ENCODE measurements at regions not wholly inside any gene's neighbourhood (a gene's known extent, or its start where the extent isn't known, plus 50 kb on each side); places are given as distances from the start of the nearest gene placed in this dataset.

GRCh38 chr6:27091661-27092315 lies 155.7 kb upstream of the PRSS16 start (continued):
- no peak for TF ChIP-seq REST (IDR thresholded peaks at IDR 0.05; ENCODE audit: low read depth, low read length)
- no peak for TF ChIP-seq PRDM15 (CRISPR knock-in tag; IDR thresholded peaks at IDR 0.05)
- TF ChIP-seq PML (IDR thresholded peaks at IDR 0.05; ENCODE audit: low read length): 0 out of 2 replicates have a peak, but pooled peaks have one; percentile 26
- no peak for TF ChIP-seq CREM (IDR thresholded peaks at IDR 0.05; ENCODE audit: low read depth)
- TF ChIP-seq, protein P1, sequence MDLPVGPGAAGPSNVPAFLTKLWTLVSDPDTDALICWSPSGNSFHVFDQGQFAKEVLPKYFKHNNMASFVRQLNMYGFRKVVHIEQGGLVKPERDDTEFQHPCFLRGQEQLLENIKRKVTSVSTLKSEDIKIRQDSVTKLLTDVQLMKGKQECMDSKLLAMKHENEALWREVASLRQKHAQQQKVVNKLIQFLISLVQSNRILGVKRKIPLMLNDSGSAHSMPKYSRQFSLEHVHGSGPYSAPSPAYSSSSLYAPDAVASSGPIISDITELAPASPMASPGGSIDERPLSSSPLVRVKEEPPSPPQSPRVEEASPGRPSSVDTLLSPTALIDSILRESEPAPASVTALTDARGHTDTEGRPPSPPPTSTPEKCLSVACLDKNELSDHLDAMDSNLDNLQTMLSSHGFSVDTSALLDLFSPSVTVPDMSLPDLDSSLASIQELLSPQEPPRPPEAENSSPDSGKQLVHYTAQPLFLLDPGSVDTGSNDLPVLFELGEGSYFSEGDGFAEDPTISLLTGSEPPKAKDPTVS (IDR thresholded peaks at IDR 0.05; ENCODE audit: low read depth, low read length): no peak
- no peak for TF ChIP-seq HCFC1 (IDR thresholded peaks at IDR 0.05; ENCODE audit: low read length)
- TF ChIP-seq ZSCAN29 (IDR thresholded peaks at IDR 0.05): peak; percentile 91
- no peak for TF ChIP-seq BACH1 (IDR thresholded peaks at IDR 0.05; ENCODE audit: borderline replicate concordance)
- TF ChIP-seq SIX5 (IDR thresholded peaks at IDR 0.05; ENCODE audit: low read depth, low read length, severe bottlenecking): no peak
- TF ChIP-seq, protein P2, sequence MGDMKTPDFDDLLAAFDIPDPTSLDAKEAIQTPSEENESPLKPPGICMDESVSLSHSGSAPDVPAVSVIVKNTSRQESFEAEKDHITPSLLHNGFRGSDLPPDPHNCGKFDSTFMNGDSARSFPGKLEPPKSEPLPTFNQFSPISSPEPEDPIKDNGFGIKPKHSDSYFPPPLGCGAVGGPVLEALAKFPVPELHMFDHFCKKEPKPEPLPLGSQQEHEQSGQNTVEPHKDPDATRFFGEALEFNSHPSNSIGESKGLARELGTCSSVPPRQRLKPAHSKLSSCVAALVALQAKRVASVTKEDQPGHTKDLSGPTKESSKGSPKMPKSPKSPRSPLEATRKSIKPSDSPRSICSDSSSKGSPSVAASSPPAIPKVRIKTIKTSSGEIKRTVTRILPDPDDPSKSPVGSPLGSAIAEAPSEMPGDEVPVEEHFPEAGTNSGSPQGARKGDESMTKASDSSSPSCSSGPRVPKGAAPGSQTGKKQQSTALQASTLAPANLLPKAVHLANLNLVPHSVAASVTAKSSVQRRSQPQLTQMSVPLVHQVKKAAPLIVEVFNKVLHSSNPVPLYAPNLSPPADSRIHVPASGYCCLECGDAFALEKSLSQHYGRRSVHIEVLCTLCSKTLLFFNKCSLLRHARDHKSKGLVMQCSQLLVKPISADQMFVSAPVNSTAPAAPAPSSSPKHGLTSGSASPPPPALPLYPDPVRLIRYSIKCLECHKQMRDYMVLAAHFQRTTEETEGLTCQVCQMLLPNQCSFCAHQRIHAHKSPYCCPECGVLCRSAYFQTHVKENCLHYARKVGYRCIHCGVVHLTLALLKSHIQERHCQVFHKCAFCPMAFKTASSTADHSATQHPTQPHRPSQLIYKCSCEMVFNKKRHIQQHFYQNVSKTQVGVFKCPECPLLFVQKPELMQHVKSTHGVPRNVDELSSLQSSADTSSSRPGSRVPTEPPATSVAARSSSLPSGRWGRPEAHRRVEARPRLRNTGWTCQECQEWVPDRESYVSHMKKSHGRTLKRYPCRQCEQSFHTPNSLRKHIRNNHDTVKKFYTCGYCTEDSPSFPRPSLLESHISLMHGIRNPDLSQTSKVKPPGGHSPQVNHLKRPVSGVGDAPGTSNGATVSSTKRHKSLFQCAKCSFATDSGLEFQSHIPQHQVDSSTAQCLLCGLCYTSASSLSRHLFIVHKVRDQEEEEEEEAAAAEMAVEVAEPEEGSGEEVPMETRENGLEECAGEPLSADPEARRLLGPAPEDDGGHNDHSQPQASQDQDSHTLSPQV (IDR thresholded peaks at IDR 0.05): no peak
- no peak for TF ChIP-seq YBX1 (IDR thresholded peaks at IDR 0.05)
- no peak for TF ChIP-seq TARDBP (IDR thresholded peaks at IDR 0.05; ENCODE audit: borderline replicate concordance)
- TF ChIP-seq SREBF2 (IDR thresholded peaks at IDR 0.05; ENCODE audit: low read length): peak; percentile 86
- TF ChIP-seq, protein P3, sequence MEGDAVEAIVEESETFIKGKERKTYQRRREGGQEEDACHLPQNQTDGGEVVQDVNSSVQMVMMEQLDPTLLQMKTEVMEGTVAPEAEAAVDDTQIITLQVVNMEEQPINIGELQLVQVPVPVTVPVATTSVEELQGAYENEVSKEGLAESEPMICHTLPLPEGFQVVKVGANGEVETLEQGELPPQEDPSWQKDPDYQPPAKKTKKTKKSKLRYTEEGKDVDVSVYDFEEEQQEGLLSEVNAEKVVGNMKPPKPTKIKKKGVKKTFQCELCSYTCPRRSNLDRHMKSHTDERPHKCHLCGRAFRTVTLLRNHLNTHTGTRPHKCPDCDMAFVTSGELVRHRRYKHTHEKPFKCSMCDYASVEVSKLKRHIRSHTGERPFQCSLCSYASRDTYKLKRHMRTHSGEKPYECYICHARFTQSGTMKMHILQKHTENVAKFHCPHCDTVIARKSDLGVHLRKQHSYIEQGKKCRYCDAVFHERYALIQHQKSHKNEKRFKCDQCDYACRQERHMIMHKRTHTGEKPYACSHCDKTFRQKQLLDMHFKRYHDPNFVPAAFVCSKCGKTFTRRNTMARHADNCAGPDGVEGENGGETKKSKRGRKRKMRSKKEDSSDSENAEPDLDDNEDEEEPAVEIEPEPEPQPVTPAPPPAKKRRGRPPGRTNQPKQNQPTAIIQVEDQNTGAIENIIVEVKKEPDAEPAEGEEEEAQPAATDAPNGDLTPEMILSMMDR (IDR thresholded peaks at IDR 0.05 in 2 of 3, conservative IDR thresholded peaks at IDR 0.05 in 1 of 3; ENCODE audit: control insufficient read depth in 2 of 3, extremely low read depth in 1 of 3, insufficient read depth in 1 of 3, low read depth in 3 of 3, low read length in 3 of 3): no peak
- TF ChIP-seq SMAD5 (IDR thresholded peaks at IDR 0.05; ENCODE audit: low read depth): no peak
